OCI-LY1 (cell line): ENCODE measurements at regions not wholly inside any gene's neighbourhood (a gene's known extent, or its start where the extent isn't known, plus 50 kb on each side); places are given as distances from the start of the nearest gene placed in this dataset.

Source experiments
- CTCF ChIP-seq: fragments of 200-600 bp; sonication (generic), shearing (Covaris generic); IDR thresholded peaks from 2 replicates; pipeline ENCODE4 v1.5.1; 2017; ENCODE audit warnings: mild to moderate bottlenecking, antibody characterized with exemption, low read length, moderate library complexity, mixed read lengths
- EZH2 ChIP-seq: fragments of 200-600 bp; sonication (generic), shearing (Covaris generic); IDR thresholded peaks from 2 replicates; pipeline ENCODE4 v1.8.0; 2017; ENCODE audit warnings: borderline replicate concordance, mixed run types, mild to moderate bottlenecking, antibody characterized with exemption, low read length, moderate library complexity, mixed read lengths

- TF ChIP-seq CTCF (no peak), EZH2 (no peak)
These were observed 125.6 kb upstream of the EOMES start for GRCh38 chr3:27847697-27848096.
